Fibroblast of lung (primary cell): ENCODE measurements at regions not wholly inside any gene's neighbourhood (a gene's known extent, or its start where the extent isn't known, plus 50 kb on each side); places are given as distances from the start of the nearest gene placed in this dataset.

ENCODE experiments used
- DNase-seq, 2 donors: peaks; one replicate each; pipeline versions ENCODE4 v3.0.0 to v3.0.0-alpha.2; 2010; ENCODE audit warnings: low read depth in 2 of 2
- H2AFZ ChIP-seq: 2 replicates; pipeline ENCODE4 v1.5.1; 2012; ENCODE audit warnings: low read length, control low read depth, inconsistent platforms
- H3K27ac ChIP-seq: 2 replicates; pipeline ENCODE4 v1.5.1; 2011; ENCODE audit warnings: low read length, control low read depth; ENCODE audit not compliant: insufficient read depth
- H3K27me3 ChIP-seq: 2 replicates; pipeline ENCODE4 v1.5.1; 2011; ENCODE audit warnings: mild to moderate bottlenecking, low read length; ENCODE audit not compliant: control insufficient read depth, insufficient read depth
- H3K36me3 ChIP-seq: 2 replicates; pipeline ENCODE4 v1.5.1; 2011; ENCODE audit warnings: low read length; ENCODE audit not compliant: control insufficient read depth, insufficient read depth
- H3K4me1 ChIP-seq: 2 replicates; pipeline ENCODE4 v1.5.1; 2011; ENCODE audit warnings: low read length; ENCODE audit not compliant: control insufficient read depth, insufficient read depth; ENCODE audit errors: extremely low read depth
- H3K4me2 ChIP-seq: 2 replicates; pipeline ENCODE4 v1.5.1; 2011; ENCODE audit warnings: low read length, control low read depth; ENCODE audit not compliant: insufficient read depth; ENCODE audit errors: extremely low read depth
- H3K4me3 ChIP-seq, 4 experiments: fragments of 200-600 bp in 1 of 4; sonication (generic) in 1 of 4; replicated peaks in 1 of 4; 2 replicates each; pipeline ENCODE4 v1.5.1; 2011 to 2016; ENCODE audit warnings: low read length in 4 of 4, low read depth in 3 of 4, mild to moderate bottlenecking in 3 of 4, control low read depth in 2 of 4, inconsistent platforms in 1 of 4, mixed read lengths in 1 of 4; ENCODE audit not compliant: insufficient read depth in 1 of 4; ENCODE audit errors: control extremely low read depth in 1 of 4
- H3K79me2 ChIP-seq: 2 replicates; pipeline ENCODE4 v1.5.1; 2012; ENCODE audit warnings: mild to moderate bottlenecking, low read length, inconsistent platforms; ENCODE audit not compliant: control insufficient read depth, insufficient read depth
- H3K9ac ChIP-seq: 2 replicates; pipeline ENCODE4 v1.5.1; 2011; ENCODE audit warnings: mild to moderate bottlenecking, low read length, control low read depth; ENCODE audit not compliant: insufficient read depth
- H3K9me3 ChIP-seq: 2 replicates; pipeline ENCODE4 v1.5.1; 2012; ENCODE audit warnings: low read depth, low read length; ENCODE audit not compliant: control insufficient read depth, insufficient read depth
- H4K20me1 ChIP-seq: 2 replicates; pipeline ENCODE4 v1.5.1; 2011; ENCODE audit warnings: low read length; ENCODE audit not compliant: control insufficient read depth, insufficient read depth; ENCODE audit errors: extremely low read depth
- EZH2 ChIP-seq: IDR thresholded peaks from 2 replicates; pipeline ENCODE4 v1.5.1; 2012; ENCODE audit warnings: low read length, control low read depth, mild to moderate bottlenecking; ENCODE audit errors: missing control alignments
- TF ChIP-seq, protein P1 (sequence below), 2 donors: IDR thresholded peaks in 1 of 2; conservative IDR thresholded peaks in 1 of 2; 1 replicate in 1 of 2; 2 replicates in 1 of 2; pipeline ENCODE4 v1.5.1; 2011 to 2012; ENCODE audit warnings: low read length in 2 of 2, control low read depth in 1 of 2, inconsistent platforms in 1 of 2, low read depth in 1 of 2, mild to moderate bottlenecking in 1 of 2

DNA sequence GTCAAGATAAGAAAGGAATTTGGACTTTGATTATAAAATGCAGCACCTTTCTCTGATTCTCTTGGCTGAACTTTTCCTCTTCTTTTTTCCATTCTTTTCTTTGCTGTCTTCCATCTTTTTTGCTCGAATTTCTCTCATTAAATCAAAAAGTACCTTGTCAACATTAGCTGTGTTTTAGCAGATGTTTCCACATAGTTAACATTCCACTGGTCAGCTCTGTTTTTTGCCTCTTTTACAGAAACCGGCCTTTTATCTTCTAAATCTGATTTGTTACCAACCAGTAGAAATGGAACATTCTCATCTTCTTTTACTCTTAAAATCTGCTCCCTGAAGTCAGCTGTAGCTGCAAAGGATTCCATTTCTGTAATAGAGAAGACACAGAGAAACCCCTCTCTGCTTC is 71.1 kb upstream of the SYT1 start:
- H3K36me3 ChIP-seq, result no peaks in the 10 kb centered on the region
- no peak overlapping the region for H3K4me3 ChIP-seq
- no peaks in the 10 kb centered on the region for H3K27me3 ChIP-seq
- H3K4me1 ChIP-seq, result no peaks in the 10 kb centered on the region
- H3K9me3 ChIP-seq, result no peaks in the 10 kb centered on the region
- H3K27ac ChIP-seq, result no peak overlapping the region
- TF ChIP-seq, protein P1, sequence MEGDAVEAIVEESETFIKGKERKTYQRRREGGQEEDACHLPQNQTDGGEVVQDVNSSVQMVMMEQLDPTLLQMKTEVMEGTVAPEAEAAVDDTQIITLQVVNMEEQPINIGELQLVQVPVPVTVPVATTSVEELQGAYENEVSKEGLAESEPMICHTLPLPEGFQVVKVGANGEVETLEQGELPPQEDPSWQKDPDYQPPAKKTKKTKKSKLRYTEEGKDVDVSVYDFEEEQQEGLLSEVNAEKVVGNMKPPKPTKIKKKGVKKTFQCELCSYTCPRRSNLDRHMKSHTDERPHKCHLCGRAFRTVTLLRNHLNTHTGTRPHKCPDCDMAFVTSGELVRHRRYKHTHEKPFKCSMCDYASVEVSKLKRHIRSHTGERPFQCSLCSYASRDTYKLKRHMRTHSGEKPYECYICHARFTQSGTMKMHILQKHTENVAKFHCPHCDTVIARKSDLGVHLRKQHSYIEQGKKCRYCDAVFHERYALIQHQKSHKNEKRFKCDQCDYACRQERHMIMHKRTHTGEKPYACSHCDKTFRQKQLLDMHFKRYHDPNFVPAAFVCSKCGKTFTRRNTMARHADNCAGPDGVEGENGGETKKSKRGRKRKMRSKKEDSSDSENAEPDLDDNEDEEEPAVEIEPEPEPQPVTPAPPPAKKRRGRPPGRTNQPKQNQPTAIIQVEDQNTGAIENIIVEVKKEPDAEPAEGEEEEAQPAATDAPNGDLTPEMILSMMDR (conservative IDR thresholded peaks at IDR 0.05 in 1 of 2, IDR thresholded peaks at IDR 0.05 in 1 of 2; ENCODE audit: low read depth in 1 of 2, low read length in 2 of 2), result no peak
- TF ChIP-seq EZH2, result no peak
- H4K20me1 ChIP-seq, result no peaks in the 10 kb centered on the region
- H3K79me2 ChIP-seq, result no peaks in the 10 kb centered on the region
- no peak overlapping the region for H3K4me2 ChIP-seq
- peak in 1 of 2 donors; percentile 34 for DNase-seq
- no peak overlapping the region for H2AFZ ChIP-seq
- no peak overlapping the region for H3K9ac ChIP-seq

DNA sequence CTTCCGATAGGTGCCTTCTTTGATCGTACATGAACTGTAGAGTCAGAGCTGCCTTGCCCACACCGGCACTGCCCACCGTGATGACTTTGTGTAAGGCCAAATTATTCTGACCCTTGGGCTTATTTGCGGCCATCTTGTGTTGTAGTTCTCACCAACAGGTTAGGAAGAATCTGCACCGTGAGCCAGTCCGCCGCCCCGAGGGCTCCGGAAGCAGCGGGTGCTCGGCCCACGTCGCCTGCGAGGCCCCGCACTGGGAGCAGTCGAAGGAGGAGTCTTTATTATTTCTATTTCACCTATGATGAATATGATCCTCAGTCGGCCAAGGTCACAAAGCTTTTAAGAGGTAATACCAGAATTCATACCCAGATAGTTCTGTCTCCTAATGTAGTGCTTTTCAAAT is 70.6 kb upstream of the SYT1 start:
- Histone ChIP-seq H3K79me2 (no peaks in the 10 kb centered on the region), H3K9me3 (no peaks in the 10 kb centered on the region), H3K4me3 (no peak overlapping the region), H3K27ac (no peak overlapping the region), H3K36me3 (no peaks in the 10 kb centered on the region), H4K20me1 (no peaks in the 10 kb centered on the region), H3K4me1 (no peaks in the 10 kb centered on the region), H2AFZ (no peak overlapping the region), H3K4me2 (no peak overlapping the region), H3K9ac (no peak overlapping the region), H3K27me3 (no peaks in the 10 kb centered on the region)
- DNase-seq, result no peak
- TF ChIP-seq, protein P1 (conservative IDR thresholded peaks at IDR 0.05 in 1 of 2, IDR thresholded peaks at IDR 0.05 in 1 of 2; ENCODE audit: low read depth in 1 of 2, low read length in 2 of 2), result no peak
- no peak for TF ChIP-seq EZH2

DNA sequence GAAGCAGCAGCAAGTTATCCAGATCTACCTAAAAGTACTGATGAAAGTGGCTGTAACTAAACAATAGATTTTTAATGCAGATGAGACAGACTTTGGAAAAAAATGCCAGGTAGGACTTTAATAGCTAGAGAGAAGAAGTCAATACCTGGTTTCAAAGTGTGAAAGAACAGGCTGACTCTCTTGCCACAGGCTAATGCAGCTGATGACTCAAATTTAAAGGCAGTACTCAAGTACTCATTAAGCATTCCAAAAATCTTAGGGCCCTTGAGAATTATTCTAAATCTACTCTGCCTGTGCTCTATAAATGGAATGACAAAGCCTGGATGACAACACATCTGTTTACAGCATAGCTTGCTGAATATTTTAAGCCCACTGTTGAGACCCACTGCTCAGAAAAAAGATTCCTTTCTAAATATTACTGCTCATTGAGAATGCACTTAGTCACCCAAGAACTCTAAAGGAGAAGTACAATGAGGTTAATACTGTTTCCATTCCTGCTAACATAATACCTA is 68.6 kb upstream of the SYT1 start:
- no peaks in the 10 kb centered on the region for H3K4me1 ChIP-seq

More for the DNA sequence above, 68.6 kb upstream of the SYT1 start:
- H3K27ac ChIP-seq, result no peak overlapping the region
- H3K4me2 ChIP-seq, result no peak overlapping the region
- H3K9ac ChIP-seq, result no peak overlapping the region
- H3K79me2 ChIP-seq, result no peaks in the 10 kb centered on the region
- H2AFZ ChIP-seq, result no peak overlapping the region
- no peak for TF ChIP-seq EZH2
- TF ChIP-seq, protein P1 (conservative IDR thresholded peaks at IDR 0.05 in 1 of 2, IDR thresholded peaks at IDR 0.05 in 1 of 2; ENCODE audit: low read depth in 1 of 2, low read length in 2 of 2), result no peak
- no peaks in the 10 kb centered on the region for H3K9me3 ChIP-seq
- H4K20me1 ChIP-seq, result no peaks in the 10 kb centered on the region
- H3K27me3 ChIP-seq, result no peaks in the 10 kb centered on the region
- H3K4me3 ChIP-seq, result no peak overlapping the region
- DNase-seq, result peak in 1 of 2 donors; percentile 23
- H3K36me3 ChIP-seq, result no peaks in the 10 kb centered on the region
